Activated CD4-positive, alpha-beta T cell treated with anti-CD3 and anti-CD28 coated beads, Interleukin-2, amount 10 ng/mL, durations not matched to agents 7 days and 5 days (primary cell): ENCODE measurements at regions not wholly inside any gene's neighbourhood (a gene's known extent, or its start where the extent isn't known, plus 50 kb on each side); places are given as distances from the start of the nearest gene placed in this dataset.

Experiments
- CTCF ChIA-PET: fragments of 350-600 bp; sonication (Branson Sonifier 250); formaldehyde crosslinking; loops from one replicate; lab custom pipeline; 2021; ENCODE audit warnings: antibody characterized with exemption; lab: Charles Lee
- POLR2A ChIA-PET: fragments of 350-600 bp; sonication (Branson Sonifier 250); formaldehyde crosslinking; loops from one replicate; lab custom pipeline; 2021; ENCODE audit warnings: antibody characterized with exemption; lab: Charles Lee
- DNase-seq: peaks from one replicate; pipeline ENCODE4 v3.0.0-alpha.2; 2020
- H3K27ac Mint-ChIP-seq: one replicate; pipeline ENCODE4 v1.8.0; 2021; ENCODE audit warnings: mild to moderate bottlenecking, moderate library complexity, mixed read lengths
- H3K27me3 Mint-ChIP-seq: one replicate; pipeline ENCODE4 v1.8.0; 2021; ENCODE audit warnings: mixed read lengths
- H3K36me3 Mint-ChIP-seq: one replicate; pipeline ENCODE4 v1.8.0; 2021; ENCODE audit warnings: low read depth, mixed read lengths
- H3K4me1 Mint-ChIP-seq: one replicate; pipeline ENCODE4 v1.8.0; 2021; ENCODE audit warnings: mixed read lengths
- H3K4me3 Mint-ChIP-seq: one replicate; pipeline ENCODE4 v1.8.0; 2021; ENCODE audit warnings: mild to moderate bottlenecking, moderate library complexity, mixed read lengths
- H3K9me3 Mint-ChIP-seq: one replicate; pipeline ENCODE4 v1.8.0; 2021; ENCODE audit warnings: mixed read lengths

DNA sequence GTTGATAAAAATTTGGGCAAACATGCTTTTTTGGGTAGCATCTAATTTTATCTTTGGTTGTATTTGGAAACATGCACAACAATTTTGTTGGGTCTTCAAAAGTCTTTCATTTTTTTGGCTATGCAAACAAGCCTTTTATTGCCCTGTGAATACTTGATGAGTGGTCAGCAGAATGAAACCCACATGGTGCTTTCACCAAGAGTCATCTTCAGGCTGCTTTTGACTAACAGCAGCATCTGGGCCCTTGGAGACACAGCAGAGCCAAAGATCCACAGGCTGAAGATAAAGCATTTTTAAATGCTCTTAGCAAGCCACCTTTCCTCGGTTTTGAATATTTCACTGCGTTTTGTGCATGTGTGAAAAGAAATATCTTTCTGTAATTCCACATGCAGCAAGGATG is 154.9 kb downstream of the FGF9 start:
- ChIA-PET CTCF (no interaction called here), POLR2A (no interaction called here)
- Mint-ChIP-seq H3K27me3 (no peaks in the 10 kb centered on the region), H3K36me3 (no peaks in the 10 kb centered on the region), H3K27ac (no peak overlapping the region), H3K4me3 (no peak overlapping the region), H3K4me1 (peaks cover 2% of the 10 kb centered on the region), H3K9me3 (no peaks in the 10 kb centered on the region)
- DNase-seq = no peak

DNA sequence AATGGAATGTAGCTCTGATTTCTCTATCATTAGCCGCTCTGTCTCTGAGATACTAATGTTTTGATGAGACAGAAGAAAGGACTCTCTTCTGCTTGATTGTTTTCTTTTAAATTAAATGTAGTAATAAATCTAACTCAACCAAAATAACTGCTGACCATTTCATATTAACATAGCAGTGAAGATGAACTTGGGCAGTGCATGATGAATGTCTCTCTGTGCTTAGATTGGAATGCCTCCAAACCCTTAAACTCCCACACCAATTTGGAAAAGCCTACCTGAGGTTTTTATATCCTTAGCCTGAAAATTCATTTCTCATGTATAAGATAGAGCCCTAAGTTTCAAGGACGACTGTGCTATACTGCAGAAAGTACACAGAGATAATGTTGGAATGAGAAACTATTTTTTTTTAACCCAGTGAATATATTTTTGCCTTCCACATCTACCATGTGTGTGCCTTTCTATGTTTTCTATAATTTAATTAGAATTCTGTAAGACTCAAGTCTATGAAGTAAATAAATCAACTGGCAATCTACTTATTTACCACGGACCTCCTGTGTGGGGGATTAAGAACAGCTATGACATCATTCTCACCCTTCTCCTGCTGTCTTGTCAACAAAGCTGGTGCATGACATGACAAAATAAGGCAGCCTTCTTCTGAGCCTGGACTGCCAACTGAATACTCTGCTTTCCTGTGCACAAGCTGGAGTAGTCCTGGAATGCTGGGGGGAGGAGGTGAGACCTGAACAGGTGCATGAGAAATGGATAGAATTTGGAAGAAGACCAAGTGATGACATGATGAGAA is 155.5 kb downstream of the FGF9 start:
- Mint-ChIP-seq H3K27me3 (no peaks in the 10 kb centered on the region), H3K9me3 (no peaks in the 10 kb centered on the region), H3K4me1 (peaks cover 2% of the 10 kb centered on the region), H3K36me3 (no peaks in the 10 kb centered on the region), H3K27ac (no peak overlapping the region), H3K4me3 (no peak overlapping the region)
- CTCF ChIA-PET = no interaction called here
- POLR2A ChIA-PET = no interaction called here
- DNase-seq = no peak

DNA sequence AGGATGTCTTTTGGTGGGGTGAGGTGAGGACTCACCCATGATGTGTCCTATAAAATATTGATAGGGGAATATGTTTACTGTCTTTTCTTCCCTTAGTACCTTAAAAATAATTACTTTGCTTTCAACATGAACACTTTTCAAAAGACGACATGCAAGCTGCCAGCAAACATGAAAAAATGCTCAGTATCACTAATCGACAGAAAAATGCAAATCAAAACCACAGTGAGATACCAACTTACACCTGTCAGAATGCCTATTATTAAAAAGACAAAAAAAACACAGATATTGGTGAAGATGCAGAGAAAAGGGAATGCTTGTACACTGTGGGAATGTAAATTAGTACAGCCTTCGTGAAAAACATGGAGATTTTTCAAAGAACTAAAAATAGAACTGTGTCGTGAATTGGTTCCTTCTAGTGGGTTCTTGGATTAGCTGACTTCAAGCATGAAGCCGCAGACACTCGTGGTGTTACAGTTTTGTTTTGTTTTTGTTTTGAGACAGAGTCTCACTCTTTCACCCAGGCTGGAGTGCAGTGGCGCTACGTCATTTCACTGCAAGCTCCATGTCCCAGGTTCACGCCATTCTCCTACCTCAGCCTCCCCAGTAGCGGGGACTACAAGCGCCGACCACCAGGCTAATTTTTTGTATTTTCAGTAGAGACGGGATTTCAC is 160.9 kb downstream of the FGF9 start:
- no peak for DNase-seq
- Mint-ChIP-seq H3K4me3 (no peak overlapping the region), H3K27me3 (no peaks in the 10 kb centered on the region), H3K9me3 (peaks cover 6% of the 10 kb centered on the region), H3K36me3 (no peaks in the 10 kb centered on the region), H3K27ac (no peak overlapping the region), H3K4me1 (no peaks in the 10 kb centered on the region)
- POLR2A ChIA-PET = no interaction called here
- CTCF ChIA-PET = no interaction called here

DNA sequence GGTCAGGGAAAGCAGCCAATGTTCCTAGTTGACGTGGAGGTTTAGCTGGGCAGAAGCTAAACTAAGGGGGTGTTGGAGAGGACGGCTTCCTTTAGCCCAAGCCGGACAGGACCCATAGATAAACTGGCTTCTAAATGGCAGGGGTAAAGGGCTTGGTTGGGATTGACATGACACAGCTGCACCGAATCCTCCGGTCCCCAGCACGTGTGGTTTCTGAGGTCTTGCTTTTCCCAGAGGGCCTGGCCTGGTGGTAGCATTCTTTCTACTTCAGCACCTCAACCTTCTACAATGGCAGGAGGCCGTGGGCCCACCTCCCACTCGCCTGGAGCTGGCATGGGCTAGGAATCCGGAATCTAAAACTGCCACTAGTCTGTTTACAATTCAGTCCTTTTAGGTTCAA is 163.0 kb downstream of the FGF9 start:
- Mint-ChIP-seq H3K27ac (no peak overlapping the region), H3K27me3 (no peaks in the 10 kb centered on the region), H3K4me3 (no peak overlapping the region), H3K9me3 (peaks cover 6% of the 10 kb centered on the region), H3K36me3 (no peaks in the 10 kb centered on the region), H3K4me1 (no peaks in the 10 kb centered on the region)
- CTCF ChIA-PET = no interaction called here
- DNase-seq = no peak
- POLR2A ChIA-PET = no interaction called here

DNA sequence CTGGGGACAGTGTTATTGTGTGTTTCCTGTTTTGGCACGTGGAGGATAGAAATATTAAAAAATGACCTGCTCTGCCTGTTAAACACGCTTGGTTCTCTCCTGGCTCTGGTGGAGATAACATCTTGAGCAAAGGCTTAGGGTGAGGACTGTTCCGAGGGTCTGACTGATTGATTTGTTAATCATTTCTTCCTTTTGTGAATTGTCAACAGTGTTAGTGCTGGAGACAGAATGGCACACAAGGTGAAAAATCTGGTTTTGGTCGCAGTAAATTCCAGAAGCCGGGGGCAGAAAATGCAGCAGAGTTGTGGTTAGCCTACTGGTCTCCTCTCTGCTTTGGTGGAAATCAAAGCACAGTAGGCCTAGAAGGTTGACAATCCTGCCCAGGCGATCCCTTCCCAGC is 163.6 kb downstream of the FGF9 start:
- Mint-ChIP-seq H3K9me3 (peaks cover 6% of the 10 kb centered on the region), H3K27me3 (no peaks in the 10 kb centered on the region), H3K27ac (no peak overlapping the region), H3K4me1 (no peaks in the 10 kb centered on the region), H3K36me3 (no peaks in the 10 kb centered on the region), H3K4me3 (no peak overlapping the region)
- CTCF ChIA-PET = no interaction called here
- POLR2A ChIA-PET = no interaction called here
- DNase-seq = no peak

DNA sequence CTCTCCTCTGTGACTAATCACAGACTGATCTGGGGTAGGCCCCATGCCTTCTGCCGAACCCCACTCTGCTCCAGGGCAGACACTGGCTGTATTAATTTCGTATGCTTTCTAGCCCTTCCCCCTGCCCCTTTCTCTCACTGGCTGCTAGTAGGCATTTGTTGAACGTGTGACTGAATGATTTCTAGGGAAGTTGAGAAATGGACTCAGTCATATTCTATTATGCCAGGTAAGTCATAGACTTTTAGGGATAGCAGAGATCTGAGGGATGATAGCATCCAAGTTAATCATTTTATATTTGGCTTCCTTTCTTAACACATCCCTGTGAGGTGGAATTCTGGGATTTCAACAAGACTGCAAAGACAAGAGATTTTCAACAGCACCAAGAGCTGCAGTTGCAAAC is 166.4 kb downstream of the FGF9 start:
- ChIA-PET CTCF (interaction anchor here (1.0 kb wide), 1 partner anchor 59 kb away, joined by 3 read pairs; no protein-coding TSS in a partner anchor), POLR2A (no interaction called here)
- Mint-ChIP-seq H3K36me3 (no peaks in the 10 kb centered on the region), H3K9me3 (peaks cover 6% of the 10 kb centered on the region), H3K27me3 (peaks cover 3% of the 10 kb centered on the region), H3K4me1 (no peaks in the 10 kb centered on the region), H3K4me3 (no peak overlapping the region), H3K27ac (no peak overlapping the region)
- no peak for DNase-seq

DNA sequence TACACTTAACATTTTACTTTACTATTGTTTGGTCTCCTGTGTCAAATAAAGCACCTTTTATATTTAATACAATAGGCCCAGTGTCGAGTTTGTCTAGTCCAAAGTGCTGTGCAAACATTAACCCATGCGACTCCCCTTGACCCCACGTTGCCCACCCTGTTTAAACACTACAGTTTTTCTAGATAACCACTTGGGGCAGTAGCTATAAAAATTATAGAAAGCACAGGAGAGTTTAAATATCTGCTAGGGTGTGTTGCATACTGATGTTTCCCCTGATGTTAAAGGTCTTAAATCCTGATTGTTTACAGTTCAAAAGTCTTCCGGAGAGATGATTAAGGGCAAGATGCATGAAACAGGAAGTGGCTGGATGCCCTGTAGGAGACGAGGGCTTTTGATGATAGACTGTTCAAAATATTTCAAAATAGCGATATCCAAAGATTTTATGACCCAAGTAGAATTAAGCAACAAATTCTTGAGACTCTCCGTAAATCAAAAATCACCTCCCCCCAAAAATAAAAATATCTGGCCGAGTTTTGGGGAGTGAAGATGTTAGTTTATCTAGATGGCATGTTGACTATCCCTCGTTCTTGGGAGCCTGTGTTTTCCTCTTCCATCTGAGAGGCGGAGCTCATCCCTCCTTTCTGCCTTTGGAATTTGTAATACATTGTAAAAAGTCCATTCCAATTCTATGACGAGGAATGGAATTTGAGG is 167.1 kb downstream of the FGF9 start:
- Mint-ChIP-seq H3K27me3 (peaks cover 3% of the 10 kb centered on the region), H3K36me3 (no peaks in the 10 kb centered on the region), H3K9me3 (peaks cover 1% of the 10 kb centered on the region), H3K4me3 (no peak overlapping the region), H3K4me1 (no peaks in the 10 kb centered on the region), H3K27ac (no peak overlapping the region)
- DNase-seq = no peak
- ChIA-PET POLR2A (no interaction called here), CTCF (interaction anchor here (1.0 kb wide), 1 partner anchor 58 kb away, joined by 3 read pairs; no protein-coding TSS in a partner anchor)

DNA sequence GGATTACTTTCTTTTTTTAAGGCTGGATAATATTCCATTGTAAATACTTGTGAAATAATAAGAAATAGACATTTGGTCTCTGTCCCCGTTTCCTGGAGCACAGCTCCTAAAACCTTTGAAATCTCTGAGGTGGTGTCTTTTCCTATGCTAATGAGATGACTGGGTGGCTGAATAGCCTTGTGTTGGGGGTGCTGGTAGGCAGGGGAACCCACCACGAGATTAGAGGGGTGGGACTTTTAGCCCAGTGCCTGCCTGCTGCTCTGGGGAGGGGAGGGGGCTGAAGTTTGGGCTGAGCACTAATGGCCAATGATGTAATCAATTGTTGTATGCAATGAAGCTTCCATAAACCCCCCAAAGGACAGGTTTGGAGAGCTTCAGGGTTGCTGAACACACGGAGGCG is 175.7 kb downstream of the FGF9 start:
- no peak for DNase-seq
- no peaks in the 10 kb centered on the region for H3K4me1 Mint-ChIP-seq
- no peaks in the 10 kb centered on the region for H3K27me3 Mint-ChIP-seq
- no peaks in the 10 kb centered on the region for H3K9me3 Mint-ChIP-seq
- H3K36me3 Mint-ChIP-seq = no peaks in the 10 kb centered on the region
- no peak overlapping the region for H3K4me3 Mint-ChIP-seq
- ChIA-PET POLR2A (no interaction called here), CTCF (no interaction called here)
- H3K27ac Mint-ChIP-seq = no peak overlapping the region

DNA sequence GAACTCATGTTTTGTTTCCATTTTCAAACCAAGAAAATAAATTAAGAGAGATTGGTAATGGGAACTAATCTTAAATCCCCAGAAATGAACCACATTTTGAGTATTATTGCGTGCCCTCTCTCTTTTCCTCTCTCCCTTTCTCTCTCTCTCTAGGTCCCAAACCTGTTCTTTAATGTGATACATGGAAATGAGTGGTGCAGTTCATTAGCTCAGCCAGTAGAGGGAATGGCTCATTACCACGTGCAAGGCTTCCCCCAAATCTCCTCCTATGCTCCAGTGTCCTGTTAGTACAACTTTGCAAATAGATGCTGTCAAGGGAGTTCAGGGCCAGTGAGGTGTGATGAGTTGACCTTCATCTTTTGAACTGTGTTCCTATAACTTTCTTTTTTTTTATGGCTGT is 178.4 kb downstream of the FGF9 start:
- Mint-ChIP-seq H3K27me3 (no peaks in the 10 kb centered on the region), H3K27ac (no peak overlapping the region), H3K9me3 (no peaks in the 10 kb centered on the region), H3K36me3 (no peaks in the 10 kb centered on the region), H3K4me3 (no peak overlapping the region), H3K4me1 (no peaks in the 10 kb centered on the region)
- POLR2A ChIA-PET = no interaction called here
- DNase-seq = peak; percentile 11
- CTCF ChIA-PET = no interaction called here

DNA sequence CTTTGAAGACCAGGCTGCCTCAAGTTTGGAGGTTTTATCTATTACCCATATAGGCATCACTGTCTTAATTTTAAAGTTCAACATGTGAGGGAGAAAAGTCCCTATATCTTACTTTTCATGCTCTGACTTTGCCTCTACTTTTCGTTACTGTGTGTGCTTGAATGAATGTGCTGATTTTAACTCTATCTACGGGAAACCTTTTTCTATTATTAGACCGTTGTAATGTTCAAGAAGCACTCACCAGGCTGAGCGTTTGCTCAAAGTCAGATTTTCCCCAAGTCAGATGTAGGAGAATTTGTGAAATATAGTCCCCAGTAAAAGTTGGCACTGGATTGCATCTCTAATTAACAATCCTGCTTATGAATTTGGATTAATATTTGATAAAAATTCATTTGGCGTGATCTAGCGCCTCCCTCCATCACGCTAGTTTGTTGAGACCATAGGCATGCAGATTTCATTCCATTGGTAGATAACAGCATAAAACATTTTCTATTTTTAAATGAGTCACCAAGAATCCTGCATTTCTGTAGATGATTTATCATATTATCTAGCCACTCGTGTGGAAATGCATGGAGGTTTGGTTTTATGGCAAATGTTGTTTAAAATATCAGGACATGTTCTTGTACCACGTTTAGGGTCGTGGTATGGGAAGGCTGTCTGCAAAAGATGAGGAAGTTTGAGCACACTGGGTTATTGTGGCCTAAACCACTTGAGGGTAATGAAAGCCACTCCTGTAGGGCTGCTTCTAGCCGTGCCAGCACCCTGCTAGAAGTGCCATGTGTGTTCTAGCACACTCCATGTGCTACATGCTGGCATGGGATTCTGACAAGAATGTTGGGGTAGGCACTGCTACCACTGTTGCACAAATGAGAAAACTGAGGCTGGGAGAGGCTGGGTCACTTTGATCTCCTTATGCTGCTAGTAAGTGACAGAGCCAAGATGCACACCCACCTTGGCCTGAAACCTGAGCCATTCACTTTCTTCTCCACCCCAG is 179.4 kb downstream of the FGF9 start:
- no peak for DNase-seq
- H3K9me3 Mint-ChIP-seq = no peaks in the 10 kb centered on the region
- ChIA-PET CTCF (no interaction called here), POLR2A (no interaction called here)
- no peak overlapping the region for H3K4me3 Mint-ChIP-seq
- H3K27me3 Mint-ChIP-seq = no peaks in the 10 kb centered on the region
- H3K36me3 Mint-ChIP-seq = no peaks in the 10 kb centered on the region
- no peak overlapping the region for H3K27ac Mint-ChIP-seq
- no peaks in the 10 kb centered on the region for H3K4me1 Mint-ChIP-seq

DNA sequence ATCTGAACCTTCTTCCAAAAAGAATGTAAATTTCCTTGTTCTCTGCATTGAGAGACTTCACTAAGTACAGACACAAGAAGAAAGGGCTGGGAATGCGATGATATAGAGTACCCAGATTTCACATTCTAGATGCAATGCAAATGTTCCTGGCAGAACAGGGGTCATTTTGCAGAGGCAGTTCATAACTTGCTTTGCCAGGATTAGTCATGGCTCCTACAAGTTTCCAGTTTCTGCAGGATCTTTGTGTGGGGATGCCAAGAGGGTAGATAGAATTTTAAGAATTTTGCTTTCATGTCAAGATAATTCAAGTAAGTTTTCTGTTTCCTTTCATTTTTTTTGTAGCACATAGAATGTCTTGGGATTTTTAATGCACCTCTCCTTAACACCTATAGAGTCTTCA is 181.2 kb downstream of the FGF9 start:
- Mint-ChIP-seq H3K4me1 (no peaks in the 10 kb centered on the region), H3K27me3 (no peaks in the 10 kb centered on the region), H3K4me3 (no peak overlapping the region), H3K9me3 (no peaks in the 10 kb centered on the region), H3K27ac (no peak overlapping the region), H3K36me3 (no peaks in the 10 kb centered on the region)
- CTCF ChIA-PET = no interaction called here
- POLR2A ChIA-PET = no interaction called here
- no peak for DNase-seq

DNA sequence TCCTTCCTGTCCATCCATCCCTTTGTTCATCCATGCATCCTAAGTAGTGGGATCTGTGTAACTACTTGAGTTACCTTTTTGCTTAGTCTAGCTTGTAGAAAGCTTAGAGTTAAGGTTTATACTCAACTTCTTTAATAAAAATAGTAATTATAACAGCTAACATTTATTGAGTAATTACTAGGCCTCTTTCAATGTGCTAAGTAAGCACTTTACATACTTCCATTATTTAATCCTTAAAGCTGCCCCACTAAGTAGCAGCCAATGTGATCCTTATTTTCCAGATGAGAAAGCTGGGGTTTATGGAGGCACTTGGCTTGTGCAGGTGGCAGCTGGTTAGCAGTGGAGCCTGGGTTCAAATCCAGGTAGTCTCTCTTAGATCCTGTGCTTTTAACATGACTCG is 182.9 kb downstream of the FGF9 start:
- CTCF ChIA-PET = interaction anchor here (0.5 kb wide), 1 partner anchor 422 kb away, joined by 4 read pairs; no protein-coding TSS in a partner anchor
- POLR2A ChIA-PET = no interaction called here
- DNase-seq = no peak
- no peaks in the 10 kb centered on the region for H3K9me3 Mint-ChIP-seq
- no peak overlapping the region for H3K27ac Mint-ChIP-seq
- no peaks in the 10 kb centered on the region for H3K36me3 Mint-ChIP-seq
- no peaks in the 10 kb centered on the region for H3K4me1 Mint-ChIP-seq
- H3K27me3 Mint-ChIP-seq = no peaks in the 10 kb centered on the region
- no peak overlapping the region for H3K4me3 Mint-ChIP-seq
